Epidermal melanocyte (primary cell): ENCODE measurements at regions not wholly inside any gene's neighbourhood (a gene's known extent, or its start where the extent isn't known, plus 50 kb on each side); places are given as distances from the start of the nearest gene placed in this dataset.

Experiments
- DNase-seq: peaks from one replicate; pipeline ENCODE4 v3.0.0; 2011; ENCODE audit warnings: low spot score; ENCODE audit not compliant: insufficient read length

GRCh38 chr15:35724626-35725025 lies 178.7 kb upstream of the DPH6 start:
- DNase-seq, result no peak

GRCh38 chr15:35725353-35725752 lies 179.4 kb upstream of the DPH6 start:
- DNase-seq, result no peak

GRCh38 chr15:35727627-35728026 lies 181.7 kb upstream of the DPH6 start:
- no peak for DNase-seq

GRCh38 chr15:35728219-35728940 lies 182.4 kb upstream of the DPH6 start:
- DNase-seq, result no peak

GRCh38 chr15:35736150-35736549 lies 190.2 kb upstream of the DPH6 start:
- DNase-seq, result no peak

GRCh38 chr15:35737441-35737840 lies 191.5 kb upstream of the DPH6 start:
- no peak for DNase-seq

- DNase-seq, result no peak
Observed at GRCh38 chr15:35738370-35738769, 192.4 kb upstream of the DPH6 start.

GRCh38 chr15:35740761-35741160 lies 194.8 kb upstream of the DPH6 start:
- no peak for DNase-seq

GRCh38 chr15:35741395-35741794 lies 195.4 kb upstream of the DPH6 start:
- no peak for DNase-seq

- no peak for DNase-seq
Observed at GRCh38 chr15:35741881-35742280, 195.9 kb upstream of the DPH6 start.

- DNase-seq, result no peak
Observed at GRCh38 chr15:35743321-35743720, 197.4 kb upstream of the DPH6 start.

GRCh38 chr15:35746121-35746520 lies 200.2 kb upstream of the DPH6 start:
- DNase-seq, result no peak

GRCh38 chr15:35748105-35748504 lies 202.1 kb upstream of the DPH6 start:
- no peak for DNase-seq

- DNase-seq, result no peak
Observed at GRCh38 chr15:35750051-35750450, 204.1 kb upstream of the DPH6 start.

GRCh38 chr15:35751413-35752133 lies 205.6 kb upstream of the DPH6 start:
- DNase-seq, result no peak

- DNase-seq, result no peak
Observed at GRCh38 chr15:35752134-35752466, 206.1 kb upstream of the DPH6 start.

- no peak for DNase-seq
Observed at GRCh38 chr15:35753486-35753885, 207.5 kb upstream of the DPH6 start.

- no peak for DNase-seq
Observed at GRCh38 chr15:35755237-35755802, 209.4 kb upstream of the DPH6 start.

- DNase-seq, result no peak
Observed at GRCh38 chr15:35756623-35757022, 210.7 kb upstream of the DPH6 start.

GRCh38 chr15:35757361-35757760 lies 211.4 kb upstream of the DPH6 start:
- DNase-seq, result no peak

GRCh38 chr15:35757765-35758164 lies 211.8 kb upstream of the DPH6 start:
- DNase-seq, result no peak

GRCh38 chr15:35764661-35765519 lies 218.9 kb upstream of the DPH6 start:
- no peak for DNase-seq
